ENCODE measurements at regions not wholly inside any gene's neighbourhood (a gene's known extent, or its start where the extent isn't known, plus 50 kb on each side); places are given as distances from the start of the nearest gene placed in this dataset.

- intact Hi-C loops (cut with DNase I; ENCODE audit: low total_unique reads): no loop called here
- Histone ChIP-seq H3K27me3 (no peaks in the 10 kb centered on the region), H3K36me3 (no peaks in the 10 kb centered on the region), H3K9me3 (peaks cover 0 to 8% (median 0%) of the 10 kb centered on the region in 4 donors), H3K4me1 (no peaks in the 10 kb centered on the region), H3K27ac (no peak overlapping the region), H3K4me3 (no peak overlapping the region)
- TF ChIP-seq POLR2AphosphoS5 (IDR thresholded peaks at IDR 0.05): no peak
- TF ChIP-seq CTCF (IDR thresholded peaks at IDR 0.05): no peak
- no peak for TF ChIP-seq EP300 (IDR thresholded peaks at IDR 0.05)
- TF ChIP-seq POLR2A (IDR thresholded peaks at IDR 0.05): no peak
- WGBS, 5 donors: 30 to 49% (median 34%) methylated on average over 1 of the region's 1 CpG
- no peak for DNase-seq
Measured at GRCh38 chr9:13677801-13678200, 398.3 kb upstream of the MPDZ start.

DNA sequence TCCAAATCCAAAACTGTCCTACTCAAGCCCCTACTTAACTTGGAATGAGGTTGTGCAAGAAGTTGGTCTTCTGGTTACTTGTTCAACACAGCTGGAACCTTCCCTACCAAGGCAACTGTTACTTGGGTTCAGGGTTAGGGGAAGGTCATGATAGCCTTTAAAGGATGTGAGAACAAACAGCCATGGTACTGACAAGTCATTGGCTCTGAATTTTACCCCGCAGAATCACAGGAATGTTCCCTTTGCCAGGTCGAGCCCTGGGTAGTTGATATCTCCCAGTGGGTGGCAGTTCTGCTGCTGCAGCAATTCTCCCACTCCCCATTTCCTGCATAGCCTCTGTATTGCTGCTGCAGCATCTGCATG, 396.1 kb upstream of the MPDZ start:
- intact Hi-C loops (cut with DNase I; ENCODE audit: low total_unique reads): no loop called here
- Histone ChIP-seq H3K4me3 (no peak overlapping the region), H3K4me1 (no peaks in the 10 kb centered on the region), H3K27ac (no peak overlapping the region), H3K36me3 (no peaks in the 10 kb centered on the region), H3K27me3 (no peaks in the 10 kb centered on the region), H3K9me3 (peaks cover 0 to 6% (median 0%) of the 10 kb centered on the region in 4 donors)
- TF ChIP-seq EP300 (IDR thresholded peaks at IDR 0.05) (no peak), POLR2A (IDR thresholded peaks at IDR 0.05) (no peak), POLR2AphosphoS5 (IDR thresholded peaks at IDR 0.05) (no peak), CTCF (IDR thresholded peaks at IDR 0.05) (no peak)
- no peak for DNase-seq
- WGBS, 5 donors: 25 to 44% (median 40%) methylated on average over 2 of the region's 2 CpGs

DNA sequence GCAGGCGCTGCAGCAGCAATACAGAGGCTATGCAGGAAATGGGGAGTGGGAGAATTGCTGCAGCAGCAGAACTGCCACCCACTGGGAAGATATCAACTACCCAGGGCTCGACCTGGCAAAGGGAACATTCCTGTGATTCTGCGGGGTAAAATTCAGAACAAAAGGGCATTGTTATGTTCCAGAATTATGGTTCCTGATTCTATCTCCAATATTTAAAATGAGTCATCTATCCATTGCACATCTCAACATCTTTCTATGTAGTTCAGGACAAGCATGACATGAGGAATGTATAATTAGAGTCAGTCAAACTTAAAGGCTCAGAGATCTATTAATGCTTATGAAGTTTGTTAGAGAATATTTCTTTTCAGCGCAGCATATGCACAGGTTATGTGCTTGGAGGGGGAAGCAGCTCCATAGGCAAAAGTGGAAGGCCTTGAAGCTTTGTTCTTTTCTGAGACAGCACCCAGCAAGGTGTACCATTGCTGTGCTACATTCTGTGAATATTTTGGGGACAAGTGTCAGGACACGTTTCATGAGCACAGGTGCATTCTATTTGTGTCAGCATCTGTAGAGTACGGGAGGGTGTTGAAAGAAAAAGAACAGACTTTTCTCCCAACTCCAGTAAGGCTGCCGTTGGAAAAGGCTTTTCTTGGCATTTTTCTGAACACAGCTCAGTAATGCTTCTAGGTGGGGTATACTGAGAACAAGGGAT, 395.6 kb upstream of the MPDZ start:
- no peak for DNase-seq
- Histone ChIP-seq H3K36me3 (no peaks in the 10 kb centered on the region), H3K27ac (no peak overlapping the region), H3K4me1 (no peaks in the 10 kb centered on the region), H3K9me3 (peaks cover 0 to under 1% (median 0%) of the 10 kb centered on the region in 4 donors), H3K27me3 (no peaks in the 10 kb centered on the region), H3K4me3 (no peak overlapping the region)
- WGBS, 5 donors: 74 to 77% (median 76%) methylated on average over 7 of the region's 7 CpGs
- TF ChIP-seq CTCF (IDR thresholded peaks at IDR 0.05) (no peak), POLR2A (IDR thresholded peaks at IDR 0.05) (no peak), EP300 (IDR thresholded peaks at IDR 0.05) (no peak), POLR2AphosphoS5 (IDR thresholded peaks at IDR 0.05) (no peak)
- intact Hi-C loops (cut with DNase I; ENCODE audit: low total_unique reads): no loop called here

DNA sequence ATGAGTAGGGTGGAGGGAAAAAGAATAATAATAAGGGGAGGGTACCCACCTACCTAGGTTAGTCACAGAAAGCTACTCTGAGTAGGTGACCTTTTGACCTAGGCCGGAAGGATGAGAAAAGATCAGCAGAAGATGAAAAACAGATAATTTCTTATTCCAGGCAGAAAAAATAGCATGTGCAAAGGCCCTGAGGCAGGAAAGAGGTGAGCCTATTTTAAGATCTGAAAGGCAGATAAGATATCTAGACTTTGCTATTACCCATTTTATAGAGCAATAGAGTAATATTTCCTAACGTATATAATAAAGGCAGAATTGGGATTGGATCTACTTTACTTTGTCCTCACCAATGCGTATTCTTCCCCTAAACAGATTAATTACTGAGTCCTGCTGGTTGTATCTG, 393.9 kb upstream of the MPDZ start:
- intact Hi-C loops (cut with DNase I; ENCODE audit: low total_unique reads): no loop called here
- Histone ChIP-seq H3K27me3 (no peaks in the 10 kb centered on the region), H3K4me3 (no peak overlapping the region), H3K9me3 (peaks cover 0 to 11% (median 4%) of the 10 kb centered on the region in 4 donors), H3K36me3 (no peaks in the 10 kb centered on the region), H3K4me1 (no peaks in the 10 kb centered on the region), H3K27ac (no peak overlapping the region)
- TF ChIP-seq POLR2AphosphoS5 (IDR thresholded peaks at IDR 0.05) (no peak), CTCF (IDR thresholded peaks at IDR 0.05) (no peak), EP300 (IDR thresholded peaks at IDR 0.05) (no peak), POLR2A (IDR thresholded peaks at IDR 0.05) (no peak)
- DNase-seq: no peak
- 31 to 88% (median 44%) methylated on average over 3 of the region's 3 CpGs for WGBS, 5 donors

Data from stomach (tissue), 8 donors.